Esophagus squamous epithelium (tissue), 5 donors: ENCODE measurements at regions not wholly inside any gene's neighbourhood (a gene's known extent, or its start where the extent isn't known, plus 50 kb on each side); places are given as distances from the start of the nearest gene placed in this dataset.

Experiments
- DNase-seq: peaks from one replicate; lab custom pipeline; 2025; lab: John Stamatoyannopoulos, UW
- H3K27ac ChIP-seq, 4 donors: fragments of 200-600 bp; sonication (generic); one replicate each; pipeline ENCODE4 v1.5.1; 2016 to 2019; ENCODE audit warnings: mild to moderate bottlenecking in 1 of 4
- H3K27me3 ChIP-seq, 4 donors: fragments of 200-600 bp; sonication (generic); 1 replicate in 3 of 4; 2 replicates in 1 of 4; pipeline versions ENCODE4 v1.5.1 to v1.6.0; 2017 to 2021; ENCODE audit warnings: antibody characterized with exemption in 1 of 4
- H3K36me3 ChIP-seq, 3 donors: fragments of 200-600 bp; sonication (generic); one replicate each; pipeline ENCODE4 v1.5.1; 2016 to 2019
- H3K4me1 ChIP-seq, 3 donors: fragments of 200-600 bp; sonication (generic); one replicate each; pipeline ENCODE4 v1.5.1; 2017 to 2019
- H3K4me3 ChIP-seq, 4 donors: fragments of 200-600 bp; sonication (generic); 1 replicate in 3 of 4; 2 replicates in 1 of 4; pipeline ENCODE4 v1.5.1; 2016 to 2019; ENCODE audit warnings: mild to moderate bottlenecking in 2 of 4, moderate library complexity in 1 of 4
- H3K9me3 ChIP-seq, 3 donors: fragments of 200-600 bp; sonication (generic); one replicate each; pipeline ENCODE4 v1.5.1; 2016 to 2019
- POLR2A ChIP-seq, 4 donors: fragments of 450-650 bp; IDR thresholded peaks; one replicate each; pipeline ENCODE4 v1.6.1; 2017; ENCODE audit warnings: antibody characterized with exemption in 4 of 4, mild to moderate bottlenecking in 4 of 4, moderate library complexity in 3 of 4
- WGBS, 2 donors: methylation state at CpG; one replicate each; pipeline ENCODE4 v1.1.5; 2018; 5-methylcytosine and 5-hydroxymethylcytosine counted together
- intact Hi-C: fragments of 100-400 bp; cut with DNase I; formaldehyde crosslinking; loops from one replicate; pipeline ENCODE4 v1.15.0; 2022
- TF ChIP-seq, protein P1 (sequence below), 6 experiments: fragments of 450-650 bp in 4 of 6; fragments of 200-600 bp in 2 of 6; sonication (generic) in 2 of 6; IDR thresholded peaks; one replicate each; pipeline ENCODE4 v1.5.1; 2016 to 2019; ENCODE audit warnings: antibody characterized with exemption in 6 of 6, mild to moderate bottlenecking in 4 of 6, moderate library complexity in 4 of 6
- donor health status: DM: yes; HTN: yes; CAD: no.

- H3K4me3 ChIP-seq, result no peak overlapping the region
- H3K27me3 ChIP-seq, result no peaks in the 10 kb centered on the region
- intact Hi-C loops, result no loop called here
- H3K4me1 ChIP-seq, result no peaks in the 10 kb centered on the region
- no peaks in the 10 kb centered on the region for H3K36me3 ChIP-seq
- no peak for DNase-seq
- H3K27ac ChIP-seq, result no peak overlapping the region
- WGBS, 2 donors, result 73 to 79% methylated on average over 6 of the region's 6 CpGs
- no peak for TF ChIP-seq POLR2A (IDR thresholded peaks at IDR 0.05)
- TF ChIP-seq, protein P1, sequence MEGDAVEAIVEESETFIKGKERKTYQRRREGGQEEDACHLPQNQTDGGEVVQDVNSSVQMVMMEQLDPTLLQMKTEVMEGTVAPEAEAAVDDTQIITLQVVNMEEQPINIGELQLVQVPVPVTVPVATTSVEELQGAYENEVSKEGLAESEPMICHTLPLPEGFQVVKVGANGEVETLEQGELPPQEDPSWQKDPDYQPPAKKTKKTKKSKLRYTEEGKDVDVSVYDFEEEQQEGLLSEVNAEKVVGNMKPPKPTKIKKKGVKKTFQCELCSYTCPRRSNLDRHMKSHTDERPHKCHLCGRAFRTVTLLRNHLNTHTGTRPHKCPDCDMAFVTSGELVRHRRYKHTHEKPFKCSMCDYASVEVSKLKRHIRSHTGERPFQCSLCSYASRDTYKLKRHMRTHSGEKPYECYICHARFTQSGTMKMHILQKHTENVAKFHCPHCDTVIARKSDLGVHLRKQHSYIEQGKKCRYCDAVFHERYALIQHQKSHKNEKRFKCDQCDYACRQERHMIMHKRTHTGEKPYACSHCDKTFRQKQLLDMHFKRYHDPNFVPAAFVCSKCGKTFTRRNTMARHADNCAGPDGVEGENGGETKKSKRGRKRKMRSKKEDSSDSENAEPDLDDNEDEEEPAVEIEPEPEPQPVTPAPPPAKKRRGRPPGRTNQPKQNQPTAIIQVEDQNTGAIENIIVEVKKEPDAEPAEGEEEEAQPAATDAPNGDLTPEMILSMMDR (IDR thresholded peaks at IDR 0.05), result no peak
- H3K9me3 ChIP-seq, result no peaks in the 10 kb centered on the region
These were observed 97.8 kb upstream of the SLC35G4 start for GRCh38 chr18:11511434-11512095.

DNA sequence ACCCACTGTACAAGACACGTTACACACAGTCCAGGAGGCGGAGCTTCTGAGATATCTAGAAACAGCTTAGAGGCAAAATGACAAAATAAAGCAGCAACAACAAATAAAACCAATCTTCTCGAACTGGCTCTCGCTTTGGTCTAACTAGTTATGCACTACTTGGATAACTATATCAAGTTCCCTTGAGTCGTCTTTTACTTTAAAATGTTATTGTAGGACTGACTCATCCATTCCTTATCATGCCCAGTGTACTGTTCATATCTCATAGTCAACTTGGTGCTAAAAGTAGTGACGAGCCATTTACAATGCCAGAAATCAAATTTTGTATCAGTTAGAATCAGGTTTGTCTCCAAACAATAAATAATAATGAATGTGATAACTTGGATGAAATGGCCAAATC is 102.5 kb upstream of the SLC35G4 start:
- Histone ChIP-seq H3K27ac (no peak overlapping the region), H3K36me3 (no peaks in the 10 kb centered on the region), H3K9me3 (no peaks in the 10 kb centered on the region), H3K4me1 (no peaks in the 10 kb centered on the region), H3K4me3 (no peak overlapping the region), H3K27me3 (no peaks in the 10 kb centered on the region)
- TF ChIP-seq, protein P1 (IDR thresholded peaks at IDR 0.05), result no peak
- no peak for TF ChIP-seq POLR2A (IDR thresholded peaks at IDR 0.05)
- DNase-seq, result no peak
- 69 to 76% methylated on average over 6 of the region's 6 CpGs for WGBS, 2 donors
- intact Hi-C loops, result no loop called here

DNA sequence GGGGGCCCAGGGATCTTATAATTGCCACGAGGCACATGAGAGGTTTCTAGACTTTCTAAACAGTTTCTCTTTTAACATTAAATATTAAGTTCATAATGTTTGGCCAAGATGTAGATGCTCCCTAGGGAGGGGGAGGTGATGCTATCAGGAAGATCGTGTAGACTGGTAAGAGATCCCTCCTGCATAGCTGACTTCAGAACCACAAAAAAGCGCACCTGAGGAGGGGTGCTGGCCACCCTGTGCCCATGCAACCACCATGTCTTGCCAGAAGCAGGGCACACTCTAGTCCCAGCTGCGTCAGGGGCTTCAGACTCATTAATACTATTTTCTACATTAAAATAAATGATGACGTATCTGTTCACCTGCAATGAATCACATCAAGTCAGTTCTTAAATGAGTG is 103.4 kb upstream of the SLC35G4 start:
- WGBS, 2 donors, result 57 to 60% methylated on average over 5 of the region's 5 CpGs

DNA sequence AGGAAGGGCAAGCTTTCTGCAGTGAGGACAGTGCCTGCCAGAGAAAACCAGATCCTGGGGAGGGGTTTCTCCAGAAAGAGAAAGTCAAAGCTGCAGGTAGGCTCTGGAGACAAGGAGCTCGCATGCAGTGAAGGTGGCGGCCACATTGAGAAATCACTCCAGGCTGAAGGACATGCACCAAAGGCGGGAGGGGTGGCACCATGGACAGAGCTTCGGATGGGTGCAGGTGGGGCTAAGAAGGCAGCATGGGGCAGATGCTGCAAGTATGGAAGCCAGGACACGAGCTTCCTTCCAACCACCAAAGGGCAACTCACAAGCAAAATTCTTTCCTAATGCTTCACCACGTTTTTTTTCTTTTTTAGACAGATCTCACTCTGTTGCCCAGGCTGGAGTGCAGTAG is 104.4 kb upstream of the SLC35G4 start:
- intact Hi-C loops, result no loop called here
- WGBS, 2 donors, result 58 to 83% methylated on average over 6 of the region's 6 CpGs

More for the DNA sequence above, 103.4 kb upstream of the SLC35G4 start:
- no peak for DNase-seq
- Histone ChIP-seq H3K4me1 (no peaks in the 10 kb centered on the region), H3K4me3 (no peak overlapping the region), H3K9me3 (no peaks in the 10 kb centered on the region), H3K27me3 (no peaks in the 10 kb centered on the region), H3K36me3 (no peaks in the 10 kb centered on the region), H3K27ac (no peak overlapping the region)
- TF ChIP-seq, protein P1 (IDR thresholded peaks at IDR 0.05), result no peak
- intact Hi-C loops, result no loop called here

GRCh38 chr18:11502368-11502767 is 107.0 kb upstream of the SLC35G4 start:
- WGBS, 2 donors, result 60 to 85% methylated on average over 1 of the region's 1 CpG
- TF ChIP-seq, protein P1 (IDR thresholded peaks at IDR 0.05), result no peak
- TF ChIP-seq POLR2A (IDR thresholded peaks at IDR 0.05), result no peak
- intact Hi-C loops, result no loop called here

More for the DNA sequence above, 104.4 kb upstream of the SLC35G4 start:
- Histone ChIP-seq H3K27ac (no peak overlapping the region), H3K36me3 (no peaks in the 10 kb centered on the region), H3K9me3 (no peaks in the 10 kb centered on the region), H3K27me3 (no peaks in the 10 kb centered on the region), H3K4me3 (no peak overlapping the region), H3K4me1 (peaks cover 0 to 7% (median 0%) of the 10 kb centered on the region in 3 donors)
- TF ChIP-seq POLR2A (IDR thresholded peaks at IDR 0.05), result no peak
- no peak for DNase-seq

More at GRCh38 chr18:11502368-11502767, 107.0 kb upstream of the SLC35G4 start:
- Histone ChIP-seq H3K9me3 (no peaks in the 10 kb centered on the region), H3K27ac (no peak overlapping the region), H3K36me3 (no peaks in the 10 kb centered on the region), H3K27me3 (peaks cover 0 to 6% (median 0%) of the 10 kb centered on the region in 4 donors), H3K4me3 (no peak overlapping the region), H3K4me1 (peaks cover 0 to 7% (median 0%) of the 10 kb centered on the region in 3 donors)
- no peak for DNase-seq
